ENCODE measurements at regions not wholly inside any gene's neighbourhood (a gene's known extent, or its start where the extent isn't known, plus 50 kb on each side); places are given as distances from the start of the nearest gene placed in this dataset.

DNA sequence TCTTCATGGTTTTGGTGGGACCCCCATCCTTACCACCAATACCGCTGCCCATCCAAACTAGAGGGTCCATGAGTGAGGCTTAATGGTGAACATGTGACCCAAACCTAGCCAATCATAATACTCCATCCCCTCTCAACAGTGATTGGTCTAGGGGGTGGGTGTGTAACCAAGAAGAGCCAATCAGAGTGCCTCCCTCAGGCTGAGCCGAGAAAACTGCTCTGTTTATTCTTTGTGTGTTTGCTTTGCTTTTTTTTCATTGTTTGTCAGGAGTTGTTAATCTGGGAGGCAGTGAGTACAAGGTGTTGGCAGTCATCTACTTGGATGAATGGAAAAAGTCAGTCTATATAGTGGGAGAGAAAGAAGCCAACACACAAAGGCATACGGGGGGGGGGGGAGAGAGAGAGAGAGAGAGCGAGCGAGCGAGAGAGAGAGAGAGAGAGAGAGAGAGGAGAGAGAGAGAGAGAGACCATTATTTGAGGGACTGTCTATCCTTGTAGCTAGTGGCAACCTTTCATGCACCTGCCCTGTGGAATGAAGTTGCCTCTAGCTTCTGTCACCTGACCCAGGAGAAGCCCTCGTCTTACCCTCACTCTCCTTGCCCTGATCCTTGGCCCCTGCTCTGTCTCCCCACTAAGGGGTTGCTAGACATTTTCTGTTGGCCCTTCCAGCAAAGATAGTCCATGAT, 441.7 kb downstream of the TYW1 start:
- TF ChIP-seq CEBPB (IDR thresholded peaks at IDR 0.05; ENCODE audit: low read depth, low read length) (no peak), CHD1 (IDR thresholded peaks at IDR 0.05; ENCODE audit: low read depth, low read length) (no peak), MAZ (IDR thresholded peaks at IDR 0.05; ENCODE audit: borderline replicate concordance, low read depth, low read length) (no peak), RAD21 (IDR thresholded peaks at IDR 0.05; ENCODE audit: low read length) (no peak), SMC3 (IDR thresholded peaks at IDR 0.05; ENCODE audit: low read depth, low read length) (no peak), NFE2L2 (IDR thresholded peaks at IDR 0.05; ENCODE audit: low read depth, low read length) (no peak), MXI1 (IDR thresholded peaks at IDR 0.05; ENCODE audit: borderline replicate concordance, low read depth, low read length) (no peak), RCOR1 (IDR thresholded peaks at IDR 0.05; ENCODE audit: insufficient replicate concordance, low read length) (no peak), RFX5 (IDR thresholded peaks at IDR 0.05; ENCODE audit: low read depth, low read length) (no peak), BHLHE40 (IDR thresholded peaks at IDR 0.05; ENCODE audit: low read depth, low read length) (no peak), FOS (IDR thresholded peaks at IDR 0.05; ENCODE audit: low read depth, low read length) (no peak), ELK1 (IDR thresholded peaks at IDR 0.05; ENCODE audit: borderline replicate concordance, low read depth, low read length) (no peak), MAFK (IDR thresholded peaks at IDR 0.05; ENCODE audit: low read depth, low read length) (no peak), POLR2A (IDR thresholded peaks at IDR 0.05; ENCODE audit: low read depth, low read length) (no peak)
- TF ChIP-seq, protein P1, sequence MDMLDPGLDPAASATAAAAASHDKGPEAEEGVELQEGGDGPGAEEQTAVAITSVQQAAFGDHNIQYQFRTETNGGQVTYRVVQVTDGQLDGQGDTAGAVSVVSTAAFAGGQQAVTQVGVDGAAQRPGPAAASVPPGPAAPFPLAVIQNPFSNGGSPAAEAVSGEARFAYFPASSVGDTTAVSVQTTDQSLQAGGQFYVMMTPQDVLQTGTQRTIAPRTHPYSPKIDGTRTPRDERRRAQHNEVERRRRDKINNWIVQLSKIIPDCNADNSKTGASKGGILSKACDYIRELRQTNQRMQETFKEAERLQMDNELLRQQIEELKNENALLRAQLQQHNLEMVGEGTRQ (IDR thresholded peaks at IDR 0.05; ENCODE audit: low read depth, low read length) = no peak
- TF ChIP-seq, protein P2, sequence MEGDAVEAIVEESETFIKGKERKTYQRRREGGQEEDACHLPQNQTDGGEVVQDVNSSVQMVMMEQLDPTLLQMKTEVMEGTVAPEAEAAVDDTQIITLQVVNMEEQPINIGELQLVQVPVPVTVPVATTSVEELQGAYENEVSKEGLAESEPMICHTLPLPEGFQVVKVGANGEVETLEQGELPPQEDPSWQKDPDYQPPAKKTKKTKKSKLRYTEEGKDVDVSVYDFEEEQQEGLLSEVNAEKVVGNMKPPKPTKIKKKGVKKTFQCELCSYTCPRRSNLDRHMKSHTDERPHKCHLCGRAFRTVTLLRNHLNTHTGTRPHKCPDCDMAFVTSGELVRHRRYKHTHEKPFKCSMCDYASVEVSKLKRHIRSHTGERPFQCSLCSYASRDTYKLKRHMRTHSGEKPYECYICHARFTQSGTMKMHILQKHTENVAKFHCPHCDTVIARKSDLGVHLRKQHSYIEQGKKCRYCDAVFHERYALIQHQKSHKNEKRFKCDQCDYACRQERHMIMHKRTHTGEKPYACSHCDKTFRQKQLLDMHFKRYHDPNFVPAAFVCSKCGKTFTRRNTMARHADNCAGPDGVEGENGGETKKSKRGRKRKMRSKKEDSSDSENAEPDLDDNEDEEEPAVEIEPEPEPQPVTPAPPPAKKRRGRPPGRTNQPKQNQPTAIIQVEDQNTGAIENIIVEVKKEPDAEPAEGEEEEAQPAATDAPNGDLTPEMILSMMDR (conservative IDR thresholded peaks at IDR 0.05; ENCODE audit: low read depth, low read length) = no peak
- no CpG with 5 or more reads among the region's 7 CpGs for WGBS, 2 experiments (ENCODE audit: extremely low coverage in 2 of 2, insufficient read length in 1 of 2)
- Histone ChIP-seq H2AK9ac (replicated peaks; ENCODE audit: low read depth, low read length, poor library complexity) (no peak overlapping the region), H2AK5ac (ENCODE audit: low read depth, low read length) (no peak overlapping the region), H4K20me1 (ENCODE audit: insufficient read depth, low read length) (no peaks in the 10 kb centered on the region), H3K36me3 (ENCODE audit: control insufficient read depth, insufficient read depth, low read length) (no peaks in the 10 kb centered on the region), H4K5ac (ENCODE audit: low read depth, low read length) (no peak overlapping the region), H3K56ac (ENCODE audit: extremely low read depth, insufficient read depth, low read length) (no peak overlapping the region), H2BK120ac (ENCODE audit: low read depth, low read length) (no peak overlapping the region), H3K4me3 (ENCODE audit: insufficient read depth, low read depth, low read length) (no peak overlapping the region), H2BK20ac (ENCODE audit: low read depth, low read length) (no peak overlapping the region), H3K9ac (ENCODE audit: low read depth, low read length) (no peak overlapping the region), H3K4me2 (ENCODE audit: low read depth, low read length) (no peak overlapping the region), H3K18ac (ENCODE audit: low read depth, low read length) (no peak overlapping the region), H2AFZ (replicated peaks; ENCODE audit: low read length, poor library complexity) (no peak overlapping the region), H3K79me1 (ENCODE audit: low read depth in 1 of 2, low read length in 2 of 2) (no peaks in the 10 kb centered on the region), H3K14ac (replicated peaks; ENCODE audit: low read depth, low read length) (no peak overlapping the region), H3K27me3 (ENCODE audit: control insufficient read depth, insufficient read depth, low read length) (no peaks in the 10 kb centered on the region), H4K8ac (ENCODE audit: low read depth in 2 of 2, low read length in 2 of 2) (no peak overlapping the region), H3K27ac (ENCODE audit: insufficient read depth, low read length) (no peak overlapping the region), H3K9me1 (ENCODE audit: insufficient read depth, low read length) (no peaks in the 10 kb centered on the region), H2BK5ac (ENCODE audit: low read depth, low read length, poor library complexity, severe bottlenecking) (no peak overlapping the region), H3K23ac (ENCODE audit: low read depth, low read length) (no peak overlapping the region), H2BK15ac (ENCODE audit: low read depth, low read length) (no peak overlapping the region), H3K9me3 (ENCODE audit: control insufficient read depth, insufficient read depth, low read length) (peaks cover 2% of the 10 kb centered on the region; the same call in 1 of the 2 replicates), H4K91ac (ENCODE audit: insufficient read depth, low read depth, low read length) (no peak overlapping the region), H3K4me1 (ENCODE audit: control insufficient read depth, insufficient read depth, low read length) (no peaks in the 10 kb centered on the region), H3K4ac (ENCODE audit: low read depth, low read length) (no peak overlapping the region)
- in situ Hi-C loops (cut with MboI; ENCODE audit: low sequenced_read_pairs) = no loop called here
- DNase-seq (no peak), ATAC-seq (ENCODE audit: low read depth) (no peak)
- BruUV-seq (replicated peaks) = no TSS peak
- dilution Hi-C loops (cut with HindIII; ENCODE audit: low sequenced_read_pairs, unreplicated experiment) = no loop called here
- CTCF ChIA-PET = no interaction called here
- intact Hi-C loops (cut with micrococcal nuclease) = no loop called here
- POLR2A ChIA-PET (ENCODE audit: unreplicated experiment) = no interaction called here

Data from IMR-90 (cell line).